Colonic mucosa (tissue), 4 donors: ENCODE measurements at regions not wholly inside any gene's neighbourhood (a gene's known extent, or its start where the extent isn't known, plus 50 kb on each side); places are given as distances from the start of the nearest gene placed in this dataset.

Source experiments
- DNase-seq: peaks from one replicate; pipeline ENCODE4 v3.0.0-alpha.2; 2020
- H3K27ac ChIP-seq: fragments of 200-600 bp; one replicate; pipeline ENCODE4 v1.8.0; 2021
- H3K27me3 ChIP-seq: fragments of 200-600 bp; one replicate; pipeline ENCODE4 v1.8.0; 2021
- H3K36me3 ChIP-seq: fragments of 200-600 bp; one replicate; pipeline ENCODE4 v1.8.0; 2021
- H3K4me1 ChIP-seq: fragments of 200-600 bp; one replicate; pipeline ENCODE4 v1.8.0; 2021; ENCODE audit warnings: mild to moderate bottlenecking
- H3K4me3 ChIP-seq: fragments of 200-600 bp; one replicate; pipeline ENCODE4 v1.8.0; 2021
- H3K9ac ChIP-seq, 2 donors: one replicate each; pipeline ENCODE4 v1.7.0; 2013; ENCODE audit warnings: control low read depth in 2 of 2, low read depth in 2 of 2, low read length in 2 of 2
- H3K9me3 ChIP-seq: fragments of 200-600 bp; one replicate; pipeline ENCODE4 v1.8.0; 2021
- intact Hi-C: fragments of 100-400 bp; cut with DNase I; formaldehyde crosslinking; loops from one replicate; pipeline ENCODE4 v1.14.1; 2022
- TF ChIP-seq, protein P1 (sequence below): fragments of 200-600 bp; IDR thresholded peaks from one replicate; pipeline ENCODE4 v1.8.0; 2022; ENCODE audit warnings: antibody characterized with exemption, mild to moderate bottlenecking
- donor health status: healthy.
- donor health status: DM: no; HTN: no; CAD: no.
- donor health status: DM: no; HTN: no; CAD: no.

DNA sequence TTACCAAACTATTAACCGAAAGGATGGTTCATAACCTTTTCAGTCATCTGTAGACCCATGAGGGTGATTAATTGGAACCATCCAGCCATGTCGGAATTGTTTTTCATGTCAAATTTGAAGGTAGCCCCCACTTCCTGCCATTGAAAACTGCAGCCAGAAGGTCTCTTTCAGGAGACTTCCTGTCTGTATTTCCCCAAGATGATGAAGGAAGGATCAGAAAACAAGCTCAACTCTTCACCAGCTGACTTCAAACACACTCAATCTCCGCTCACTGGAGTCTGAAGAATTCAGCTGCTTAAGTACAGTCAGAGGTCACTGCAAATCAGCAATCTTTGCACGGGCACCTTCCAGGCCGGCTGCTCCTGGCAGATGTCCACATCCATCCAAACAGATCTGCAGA, 291.7 kb upstream of the NPVF start:
- DNase-seq = no peak
- no peaks in the 10 kb centered on the region for H3K27me3 ChIP-seq
- TF ChIP-seq, protein P1, sequence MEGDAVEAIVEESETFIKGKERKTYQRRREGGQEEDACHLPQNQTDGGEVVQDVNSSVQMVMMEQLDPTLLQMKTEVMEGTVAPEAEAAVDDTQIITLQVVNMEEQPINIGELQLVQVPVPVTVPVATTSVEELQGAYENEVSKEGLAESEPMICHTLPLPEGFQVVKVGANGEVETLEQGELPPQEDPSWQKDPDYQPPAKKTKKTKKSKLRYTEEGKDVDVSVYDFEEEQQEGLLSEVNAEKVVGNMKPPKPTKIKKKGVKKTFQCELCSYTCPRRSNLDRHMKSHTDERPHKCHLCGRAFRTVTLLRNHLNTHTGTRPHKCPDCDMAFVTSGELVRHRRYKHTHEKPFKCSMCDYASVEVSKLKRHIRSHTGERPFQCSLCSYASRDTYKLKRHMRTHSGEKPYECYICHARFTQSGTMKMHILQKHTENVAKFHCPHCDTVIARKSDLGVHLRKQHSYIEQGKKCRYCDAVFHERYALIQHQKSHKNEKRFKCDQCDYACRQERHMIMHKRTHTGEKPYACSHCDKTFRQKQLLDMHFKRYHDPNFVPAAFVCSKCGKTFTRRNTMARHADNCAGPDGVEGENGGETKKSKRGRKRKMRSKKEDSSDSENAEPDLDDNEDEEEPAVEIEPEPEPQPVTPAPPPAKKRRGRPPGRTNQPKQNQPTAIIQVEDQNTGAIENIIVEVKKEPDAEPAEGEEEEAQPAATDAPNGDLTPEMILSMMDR = no peak
- intact Hi-C loops = no loop called here
- no peak overlapping the region for H3K9ac ChIP-seq
- H3K4me1 ChIP-seq = no peaks in the 10 kb centered on the region
- H3K9me3 ChIP-seq = no peaks in the 10 kb centered on the region
- no peaks in the 10 kb centered on the region for H3K36me3 ChIP-seq
- no peak overlapping the region for H3K4me3 ChIP-seq
- no peak overlapping the region for H3K27ac ChIP-seq

- H3K4me1 ChIP-seq = no peaks in the 10 kb centered on the region
- no peaks in the 10 kb centered on the region for H3K9me3 ChIP-seq
- no peaks in the 10 kb centered on the region for H3K27me3 ChIP-seq
- H3K36me3 ChIP-seq = no peaks in the 10 kb centered on the region
- DNase-seq = no peak
- intact Hi-C loops = no loop called here
- no peak overlapping the region for H3K27ac ChIP-seq
- no peak overlapping the region for H3K9ac ChIP-seq
- TF ChIP-seq, protein P1 = no peak
- no peak overlapping the region for H3K4me3 ChIP-seq
These were observed 292.2 kb upstream of the NPVF start for GRCh38 chr7:25520516-25520915.

- TF ChIP-seq, protein P1 = no peak
- DNase-seq = no peak
- Histone ChIP-seq H3K9me3 (no peaks in the 10 kb centered on the region), H3K9ac (no peak overlapping the region), H3K27ac (no peak overlapping the region), H3K4me1 (no peaks in the 10 kb centered on the region), H3K36me3 (no peaks in the 10 kb centered on the region), H3K27me3 (no peaks in the 10 kb centered on the region), H3K4me3 (no peak overlapping the region)
- intact Hi-C loops = no loop called here
These were observed 292.9 kb upstream of the NPVF start for GRCh38 chr7:25521236-25521635.

DNA sequence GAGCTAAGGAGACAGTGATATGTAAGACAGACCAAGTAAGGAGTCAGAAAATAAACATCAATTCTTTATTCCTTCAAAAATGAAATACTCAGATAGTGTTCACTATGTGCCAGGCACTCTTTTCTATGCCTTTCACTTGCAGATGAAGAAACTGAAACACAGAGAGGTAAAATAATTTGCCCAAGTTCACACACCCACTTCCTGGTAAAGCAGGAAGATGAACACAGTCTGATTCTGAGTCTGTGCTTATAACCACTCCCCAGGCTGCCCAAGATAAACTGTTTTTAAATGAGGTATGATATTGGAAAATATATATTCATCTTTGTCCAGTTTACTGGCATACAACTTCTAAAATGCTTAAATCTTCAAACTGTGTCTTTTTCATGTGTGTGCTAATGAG, 294.4 kb upstream of the NPVF start:
- DNase-seq = no peak
- Histone ChIP-seq H3K36me3 (no peaks in the 10 kb centered on the region), H3K27me3 (no peaks in the 10 kb centered on the region), H3K4me1 (no peaks in the 10 kb centered on the region), H3K4me3 (no peak overlapping the region), H3K27ac (no peak overlapping the region), H3K9ac (no peak overlapping the region), H3K9me3 (no peaks in the 10 kb centered on the region)
- TF ChIP-seq, protein P1 = no peak
- intact Hi-C loops = no loop called here

- TF ChIP-seq, protein P1 = no peak
- H3K4me3 ChIP-seq = no peak overlapping the region
- H3K4me1 ChIP-seq = no peaks in the 10 kb centered on the region
- no peaks in the 10 kb centered on the region for H3K9me3 ChIP-seq
- intact Hi-C loops = no loop called here
- no peak overlapping the region for H3K9ac ChIP-seq
- DNase-seq = no peak
- no peak overlapping the region for H3K27ac ChIP-seq
- no peaks in the 10 kb centered on the region for H3K36me3 ChIP-seq
- H3K27me3 ChIP-seq = no peaks in the 10 kb centered on the region
These were observed 299.4 kb upstream of the NPVF start for GRCh38 chr7:25527665-25528170.

DNA sequence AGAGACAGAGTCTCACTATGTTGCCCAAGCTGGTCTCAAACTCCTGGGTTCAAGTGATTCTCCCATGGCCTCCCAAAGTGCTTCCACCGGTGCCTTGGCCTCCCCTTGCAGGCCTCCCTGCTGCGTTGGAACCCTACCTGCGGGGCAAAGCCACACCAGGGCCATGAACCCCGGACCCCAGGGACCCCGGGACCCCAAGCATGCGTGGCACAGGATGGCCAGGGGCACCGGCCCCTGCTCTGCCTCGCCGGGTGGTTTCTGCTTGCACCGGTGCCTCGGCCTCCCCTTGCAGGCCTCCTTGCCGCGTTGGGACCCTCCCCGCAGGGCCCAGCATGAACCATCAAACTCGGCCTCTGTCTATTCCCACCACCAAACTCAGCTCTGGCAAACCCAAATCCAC, 301.0 kb upstream of the NPVF start:
- Histone ChIP-seq H3K27ac (no peak overlapping the region), H3K27me3 (no peaks in the 10 kb centered on the region), H3K9me3 (no peaks in the 10 kb centered on the region), H3K9ac (no peak overlapping the region), H3K4me3 (no peak overlapping the region), H3K4me1 (no peaks in the 10 kb centered on the region), H3K36me3 (no peaks in the 10 kb centered on the region)
- TF ChIP-seq, protein P1 = no peak
- intact Hi-C loops = no loop called here
- DNase-seq = no peak
